ENCODE measurements at regions not wholly inside any gene's neighbourhood (a gene's known extent, or its start where the extent isn't known, plus 50 kb on each side); places are given as distances from the start of the nearest gene placed in this dataset.

DNA sequence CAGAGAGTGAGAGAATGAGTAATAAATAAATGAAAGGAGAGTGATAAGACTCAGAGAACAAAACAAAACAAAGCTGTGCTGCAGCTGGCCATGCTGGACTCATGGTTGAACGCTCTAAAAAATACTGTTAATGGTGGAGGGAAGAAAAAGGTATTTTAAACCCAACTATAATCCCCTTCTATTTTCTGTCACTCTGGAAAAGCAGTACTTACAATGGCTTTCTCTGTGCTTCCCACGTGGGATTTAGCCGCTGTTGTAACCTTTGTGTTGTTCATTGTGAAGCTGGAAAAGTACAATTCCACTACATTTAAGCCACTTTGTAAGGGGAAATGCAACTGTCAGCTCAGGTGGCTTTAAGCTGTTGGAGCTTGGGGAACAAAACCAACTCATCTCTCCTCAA, 917.7 kb downstream of the IGSF11 start:
- Histone ChIP-seq H3K4me1 (no peaks in the 10 kb centered on the region), H3K27ac (no peak overlapping the region), H3K36me3 (no peaks in the 10 kb centered on the region), H3K27me3 (no peaks in the 10 kb centered on the region), H3K9me3 (no peaks in the 10 kb centered on the region), H3K4me3 (no peak overlapping the region)
- TF ChIP-seq, protein P1, sequence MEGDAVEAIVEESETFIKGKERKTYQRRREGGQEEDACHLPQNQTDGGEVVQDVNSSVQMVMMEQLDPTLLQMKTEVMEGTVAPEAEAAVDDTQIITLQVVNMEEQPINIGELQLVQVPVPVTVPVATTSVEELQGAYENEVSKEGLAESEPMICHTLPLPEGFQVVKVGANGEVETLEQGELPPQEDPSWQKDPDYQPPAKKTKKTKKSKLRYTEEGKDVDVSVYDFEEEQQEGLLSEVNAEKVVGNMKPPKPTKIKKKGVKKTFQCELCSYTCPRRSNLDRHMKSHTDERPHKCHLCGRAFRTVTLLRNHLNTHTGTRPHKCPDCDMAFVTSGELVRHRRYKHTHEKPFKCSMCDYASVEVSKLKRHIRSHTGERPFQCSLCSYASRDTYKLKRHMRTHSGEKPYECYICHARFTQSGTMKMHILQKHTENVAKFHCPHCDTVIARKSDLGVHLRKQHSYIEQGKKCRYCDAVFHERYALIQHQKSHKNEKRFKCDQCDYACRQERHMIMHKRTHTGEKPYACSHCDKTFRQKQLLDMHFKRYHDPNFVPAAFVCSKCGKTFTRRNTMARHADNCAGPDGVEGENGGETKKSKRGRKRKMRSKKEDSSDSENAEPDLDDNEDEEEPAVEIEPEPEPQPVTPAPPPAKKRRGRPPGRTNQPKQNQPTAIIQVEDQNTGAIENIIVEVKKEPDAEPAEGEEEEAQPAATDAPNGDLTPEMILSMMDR (IDR thresholded peaks at IDR 0.05): no peak
- TF ChIP-seq POLR2A (IDR thresholded peaks at IDR 0.05): no peak
- WGBS (ENCODE audit: insufficient coverage, low coverage, low lambda C conversion rate, missing lambda C conversion rate): 41% methylated on average over 3 of the region's 3 CpGs
- DNase-seq (no peak), ATAC-seq (no peak)
- intact Hi-C loops (cut with DNase I): no loop called here

DNA sequence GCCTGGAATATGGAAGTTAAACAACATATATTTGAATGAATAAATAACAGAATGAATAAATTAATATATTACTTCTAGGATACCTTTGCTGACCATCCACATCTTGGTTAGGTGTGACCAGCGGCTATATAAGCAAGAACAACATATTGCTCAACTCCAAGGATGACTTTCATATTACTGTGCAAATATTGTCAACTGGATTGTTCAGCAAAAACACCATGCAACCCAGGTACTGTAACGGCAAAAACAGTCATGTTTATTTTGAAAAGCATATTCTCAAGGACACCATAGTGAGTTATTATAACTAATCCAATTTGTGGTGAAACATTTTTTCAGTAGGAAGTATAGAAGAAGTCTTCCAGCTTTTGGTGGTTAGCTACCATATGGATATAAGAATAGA, 907.9 kb downstream of the IGSF11 start:
- DNase-seq (no peak), ATAC-seq (no peak)
- no peaks in the 10 kb centered on the region for H3K9me3 ChIP-seq
- no peak overlapping the region for H3K27ac ChIP-seq
- TF ChIP-seq, protein P1 (IDR thresholded peaks at IDR 0.05): no peak
- TF ChIP-seq POLR2A (IDR thresholded peaks at IDR 0.05): no peak
- 50% methylated on average over 2 of the region's 2 CpGs for WGBS (ENCODE audit: insufficient coverage, low coverage, low lambda C conversion rate, missing lambda C conversion rate)
- H3K4me3 ChIP-seq: no peak overlapping the region
- no peaks in the 10 kb centered on the region for H3K27me3 ChIP-seq
- no peaks in the 10 kb centered on the region for H3K4me1 ChIP-seq
- no peaks in the 10 kb centered on the region for H3K36me3 ChIP-seq
- intact Hi-C loops (cut with DNase I): no loop called here

DNA sequence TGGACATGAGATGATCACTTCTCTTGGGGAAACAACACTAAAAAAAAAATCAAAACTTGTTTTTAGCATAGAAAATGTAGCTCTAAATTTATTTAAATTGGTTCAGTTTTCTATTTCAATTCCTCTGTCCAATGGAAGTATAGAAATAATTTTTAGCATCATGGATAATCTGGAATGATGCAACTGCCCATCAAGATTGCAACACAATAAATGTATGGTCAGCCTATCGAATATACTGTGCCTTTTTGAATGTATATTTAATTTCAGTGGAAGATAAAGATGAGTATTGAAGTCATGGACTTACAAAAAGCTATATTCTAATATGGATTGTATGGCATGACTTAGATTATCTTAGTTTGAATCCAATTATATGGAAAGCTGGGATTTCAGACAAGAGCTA, 906.7 kb downstream of the IGSF11 start:
- WGBS (ENCODE audit: insufficient coverage, low coverage, low lambda C conversion rate, missing lambda C conversion rate): 37% methylated on average over 1 of the region's 1 CpG

DNA sequence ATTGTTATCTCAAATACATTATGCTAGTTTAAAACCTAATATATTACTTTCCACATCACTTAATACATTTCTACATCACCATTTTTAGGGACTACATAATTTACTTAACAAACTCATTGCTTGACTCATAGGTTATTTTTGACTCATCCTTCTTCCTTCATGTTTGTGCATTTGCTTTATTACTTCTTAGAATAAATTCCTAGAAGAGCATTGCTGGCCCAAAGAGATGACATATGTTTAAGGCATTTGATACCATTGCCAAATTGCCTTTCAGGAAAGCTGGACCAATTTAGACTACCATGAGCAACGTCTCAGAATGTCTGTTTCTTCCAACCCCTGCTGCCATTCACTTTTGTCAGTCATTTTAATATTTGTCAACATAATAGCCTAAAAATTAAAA, 905.8 kb downstream of the IGSF11 start:
- Histone ChIP-seq H3K36me3 (no peaks in the 10 kb centered on the region), H3K27ac (no peak overlapping the region), H3K9me3 (no peaks in the 10 kb centered on the region), H3K4me3 (no peak overlapping the region), H3K27me3 (no peaks in the 10 kb centered on the region), H3K4me1 (no peaks in the 10 kb centered on the region)
- intact Hi-C loops (cut with DNase I): no loop called here
- ATAC-seq (no peak), DNase-seq (no peak)
- 11% methylated on average over 1 of the region's 1 CpG for WGBS (ENCODE audit: insufficient coverage, low coverage, low lambda C conversion rate, missing lambda C conversion rate)
- TF ChIP-seq, protein P1 (IDR thresholded peaks at IDR 0.05): no peak
- TF ChIP-seq POLR2A (IDR thresholded peaks at IDR 0.05): no peak

More for the DNA sequence above, 906.7 kb downstream of the IGSF11 start:
- H3K27ac ChIP-seq: no peak overlapping the region
- ATAC-seq (no peak), DNase-seq (no peak)
- intact Hi-C loops (cut with DNase I): no loop called here
- H3K9me3 ChIP-seq: no peaks in the 10 kb centered on the region
- no peaks in the 10 kb centered on the region for H3K4me1 ChIP-seq
- TF ChIP-seq, protein P1 (IDR thresholded peaks at IDR 0.05): no peak
- no peak for TF ChIP-seq POLR2A (IDR thresholded peaks at IDR 0.05)
- no peak overlapping the region for H3K4me3 ChIP-seq
- H3K27me3 ChIP-seq: no peaks in the 10 kb centered on the region
- no peaks in the 10 kb centered on the region for H3K36me3 ChIP-seq

DNA sequence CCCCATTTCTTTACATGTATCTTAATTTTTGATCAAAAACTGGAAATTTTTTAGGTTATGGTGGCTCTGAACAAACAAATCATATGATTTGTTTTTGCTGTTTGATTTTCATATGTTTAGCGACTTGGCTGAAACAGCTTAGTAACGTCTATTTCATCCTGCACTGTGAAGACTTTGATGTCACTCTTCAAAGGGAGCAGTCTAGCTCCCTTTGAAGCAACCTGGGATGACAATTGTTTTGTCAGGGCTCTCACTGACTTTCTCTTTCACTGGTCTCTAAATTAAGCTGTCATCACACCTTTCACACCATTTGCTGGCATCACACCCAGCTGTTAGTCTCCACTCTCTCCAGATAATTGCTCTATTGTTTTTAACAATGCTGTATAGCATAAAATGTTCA, 896.9 kb downstream of the IGSF11 start:
- Histone ChIP-seq H3K27ac (no peak overlapping the region), H3K4me1 (no peaks in the 10 kb centered on the region), H3K4me3 (no peak overlapping the region), H3K9me3 (no peaks in the 10 kb centered on the region), H3K27me3 (no peaks in the 10 kb centered on the region), H3K36me3 (no peaks in the 10 kb centered on the region)
- intact Hi-C loops (cut with DNase I): no loop called here
- ATAC-seq (no peak), DNase-seq (no peak)
- 29% methylated on average over 2 of the region's 2 CpGs for WGBS (ENCODE audit: insufficient coverage, low coverage, low lambda C conversion rate, missing lambda C conversion rate)
- TF ChIP-seq POLR2A (IDR thresholded peaks at IDR 0.05): no peak
- TF ChIP-seq, protein P1 (IDR thresholded peaks at IDR 0.05): no peak

All from right lobe of liver (tissue), 6 donors.